ENCODE measurements at regions not wholly inside any gene's neighbourhood (a gene's known extent, or its start where the extent isn't known, plus 50 kb on each side); places are given as distances from the start of the nearest gene placed in this dataset.
A peak's percentile ranks its signal among the peaks of the same experiment; 100 is the strongest.

DNA sequence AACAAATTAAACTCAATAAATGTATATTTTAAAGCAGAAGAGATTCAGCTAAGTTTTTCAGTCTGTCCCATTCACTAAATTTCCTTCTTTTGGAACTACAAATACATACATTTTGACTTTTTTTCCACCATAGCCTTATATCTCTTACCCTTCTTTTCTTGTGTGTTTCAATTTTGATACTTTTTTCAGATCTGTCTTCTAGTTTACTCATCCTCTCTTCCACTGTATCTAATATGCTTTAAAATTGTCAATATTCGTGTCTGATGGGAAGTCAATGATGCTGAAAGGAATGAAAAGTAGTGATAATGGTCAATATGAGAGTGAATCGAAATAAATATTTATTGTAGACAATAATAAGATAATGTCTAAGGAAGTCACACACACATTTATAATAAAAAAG is 332.3 kb upstream of the KIRREL3 start:
- no peak for DNase-seq (ENCODE audit: low spot score)

DNA sequence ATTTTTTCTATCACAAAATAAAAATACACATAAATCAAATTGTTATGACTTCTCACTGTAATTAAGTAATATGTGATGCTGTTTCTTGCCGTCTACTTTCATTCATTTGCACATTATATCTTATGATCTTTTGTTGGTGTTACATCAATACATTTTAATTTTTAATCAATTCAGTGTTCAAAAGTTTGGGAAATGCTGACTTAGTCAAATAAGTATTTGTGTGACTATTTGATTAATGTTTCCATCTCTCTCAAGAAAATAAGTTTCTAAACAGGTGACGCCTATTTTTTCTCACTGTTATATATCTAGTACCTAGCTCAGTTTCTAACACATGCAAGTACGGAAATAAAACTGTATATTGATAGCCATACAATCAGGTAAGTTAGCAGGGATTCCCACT is 329.5 kb upstream of the KIRREL3 start:
- DNase-seq (ENCODE audit: low spot score) = no peak

DNA sequence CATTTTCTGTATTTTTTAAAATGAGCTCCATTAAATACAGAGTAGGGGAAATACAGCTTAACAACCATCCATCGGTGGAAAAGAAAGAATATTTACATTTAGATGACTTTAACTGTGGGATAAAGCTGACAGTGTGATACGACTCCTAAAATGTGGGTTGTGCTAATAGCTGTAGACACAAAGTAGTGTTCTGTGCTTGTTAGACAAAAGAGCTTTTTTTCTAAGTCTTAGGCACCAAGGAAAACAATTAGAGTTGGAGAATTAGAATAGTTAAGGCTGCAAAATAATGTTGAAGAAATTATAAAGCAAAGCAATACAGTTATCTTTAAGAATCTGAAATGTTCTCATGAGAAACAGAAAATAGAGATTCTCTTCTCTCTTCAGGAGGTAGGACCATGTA is 307.7 kb upstream of the KIRREL3 start:
- DNase-seq (ENCODE audit: low spot score) = peak; percentile 11

DNA sequence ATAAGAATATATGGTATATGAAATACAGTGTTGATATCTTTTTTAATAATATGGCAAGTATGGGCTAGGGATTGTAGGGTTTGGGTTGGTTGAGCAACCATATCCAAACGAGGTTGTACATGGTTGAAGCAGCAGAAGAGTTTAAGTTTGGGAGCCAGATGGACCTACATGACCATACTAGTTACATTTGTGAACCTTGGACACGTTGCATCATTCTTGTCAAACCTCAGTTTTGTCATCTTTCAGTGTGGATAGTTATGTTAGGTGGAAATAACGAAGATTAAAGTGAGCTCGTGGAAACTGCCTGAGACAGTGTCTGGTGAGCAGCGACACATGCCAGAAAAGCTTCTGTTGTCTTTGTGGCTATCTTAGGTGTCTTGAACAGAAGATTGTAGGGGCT is 307.1 kb upstream of the KIRREL3 start:
- DNase-seq (ENCODE audit: low spot score) = no peak

DNA sequence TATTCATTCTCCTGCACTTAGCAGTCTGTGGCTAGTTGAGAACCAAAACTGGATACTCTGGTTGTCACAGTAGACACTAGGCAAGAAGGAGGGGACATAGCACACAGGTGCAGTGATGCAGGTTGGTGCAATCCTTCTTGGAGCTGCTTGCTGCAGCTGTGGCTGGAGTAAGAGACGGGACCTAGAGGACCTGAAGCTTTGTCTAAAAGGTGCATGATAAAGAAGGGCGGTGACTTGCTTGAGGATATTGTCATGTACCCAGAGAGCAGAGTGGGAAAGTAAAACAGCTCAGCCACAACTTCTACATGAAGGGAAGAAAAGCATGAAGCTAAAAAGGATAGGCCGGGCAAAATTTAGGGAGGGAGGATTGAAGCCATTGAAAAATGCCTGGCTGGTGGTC is 304.1 kb upstream of the KIRREL3 start:
- DNase-seq (ENCODE audit: low spot score) = no peak

DNA sequence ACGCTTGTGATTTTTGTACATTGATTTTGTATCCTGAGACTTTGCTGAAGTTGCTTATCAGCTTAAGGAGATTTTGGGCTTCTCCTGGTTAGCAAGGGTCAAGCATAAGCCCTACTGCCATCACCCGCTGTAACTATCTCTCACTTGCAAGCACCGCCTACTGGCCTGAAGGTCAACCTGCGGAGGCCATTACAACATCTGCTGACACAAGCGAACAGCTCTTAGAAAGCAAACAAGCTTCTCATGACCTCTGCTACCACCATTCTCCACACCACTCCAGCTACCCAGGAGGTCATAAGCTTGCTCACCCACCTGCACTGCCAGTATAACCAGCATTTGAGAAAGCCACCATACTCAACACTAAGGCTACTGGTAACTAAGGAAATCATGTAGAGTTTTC is 288.4 kb upstream of the KIRREL3 start:
- no peak for DNase-seq (ENCODE audit: low spot score)

DNA sequence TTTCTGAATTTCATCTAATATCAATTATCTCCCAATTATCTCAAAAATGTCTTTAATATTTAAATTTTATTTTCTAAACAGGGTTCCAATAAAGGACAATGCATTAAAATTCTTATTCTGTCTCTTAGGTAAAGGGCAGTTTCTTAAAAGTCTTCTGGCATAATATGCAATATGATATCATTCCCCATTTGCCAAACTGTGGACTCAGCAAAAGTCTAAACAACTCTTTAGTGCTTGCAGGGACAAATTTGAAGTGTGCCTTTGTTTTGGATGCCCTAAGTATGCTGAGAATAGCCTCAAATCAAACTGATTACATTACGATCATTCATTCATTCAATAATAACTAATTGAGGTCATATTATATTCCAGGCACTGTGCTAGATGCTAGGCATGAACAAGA is 281.0 kb upstream of the KIRREL3 start:
- no peak for DNase-seq (ENCODE audit: low spot score)

DNA sequence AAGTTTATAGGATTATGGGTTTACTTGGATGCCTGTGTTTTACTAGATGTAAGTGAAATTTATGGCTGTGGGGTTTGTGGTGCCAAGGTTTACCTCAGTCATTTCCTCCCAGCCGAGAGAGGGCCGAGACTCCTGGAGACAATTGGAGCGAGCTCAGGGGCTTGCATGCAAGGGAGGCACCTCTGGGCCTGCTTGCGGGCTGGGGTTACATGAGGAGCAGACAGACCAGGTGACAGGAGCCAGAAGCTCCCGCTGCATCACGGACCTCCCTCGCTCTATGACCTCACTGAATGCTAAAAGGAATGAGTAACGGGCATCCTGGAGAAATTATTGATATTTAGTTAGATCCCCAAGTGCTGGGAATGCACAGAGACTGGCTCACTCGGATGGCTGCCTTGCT is 275.2 kb upstream of the KIRREL3 start:
- no peak for DNase-seq (ENCODE audit: low spot score)

DNA sequence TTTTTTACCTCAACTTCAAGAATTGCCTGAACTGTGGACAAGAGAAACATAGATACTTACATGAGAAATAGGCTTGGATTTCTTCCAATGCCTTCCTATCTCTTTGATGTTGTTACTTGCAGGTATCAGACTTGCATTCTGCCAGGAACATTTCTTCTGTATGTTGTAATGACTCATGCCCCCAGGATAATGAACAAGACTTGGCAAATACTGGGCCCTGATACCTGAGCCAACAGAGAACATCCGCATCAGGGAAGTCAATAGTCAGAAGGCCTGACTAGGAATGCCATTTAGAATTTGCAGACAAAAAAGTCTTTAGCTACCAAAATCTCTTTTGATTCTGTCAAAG is 273.7 kb upstream of the KIRREL3 start:
- no peak for DNase-seq (ENCODE audit: low spot score)

DNA sequence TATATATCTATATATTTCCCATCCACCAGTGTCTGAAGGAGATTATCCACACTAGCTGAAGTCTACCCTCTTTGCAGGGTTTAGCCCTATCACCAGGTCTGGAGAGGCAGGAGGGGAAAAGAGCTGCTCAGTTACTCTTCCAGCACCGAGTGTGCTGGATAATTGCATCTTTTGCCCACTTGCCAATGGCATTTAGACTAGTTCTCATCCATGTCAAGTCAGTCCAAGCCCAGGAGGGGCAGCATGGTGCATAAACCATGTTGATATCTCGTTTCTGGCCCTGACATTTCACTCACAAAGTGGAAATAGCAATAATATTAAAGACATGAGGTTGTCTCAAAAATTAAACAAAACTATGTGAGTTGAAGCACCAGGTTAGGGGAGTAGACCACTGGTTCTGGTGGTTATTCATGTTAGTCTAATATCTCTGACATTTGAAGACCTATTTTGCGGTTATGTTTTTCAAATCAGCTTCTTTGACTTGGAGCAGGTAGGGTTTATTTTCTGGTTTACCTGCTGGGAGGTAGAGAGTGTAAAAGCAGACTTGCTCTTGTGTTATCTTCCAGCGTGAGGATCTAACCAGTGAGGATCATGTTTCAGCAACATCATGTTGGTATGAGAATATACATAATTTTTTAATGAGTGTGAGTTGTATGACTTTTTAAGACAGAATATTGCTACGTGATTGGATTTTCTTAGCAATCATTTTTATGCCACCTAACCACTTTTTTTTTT is 273.2 kb upstream of the KIRREL3 start:
- DNase-seq (ENCODE audit: low spot score) = no peak

DNA sequence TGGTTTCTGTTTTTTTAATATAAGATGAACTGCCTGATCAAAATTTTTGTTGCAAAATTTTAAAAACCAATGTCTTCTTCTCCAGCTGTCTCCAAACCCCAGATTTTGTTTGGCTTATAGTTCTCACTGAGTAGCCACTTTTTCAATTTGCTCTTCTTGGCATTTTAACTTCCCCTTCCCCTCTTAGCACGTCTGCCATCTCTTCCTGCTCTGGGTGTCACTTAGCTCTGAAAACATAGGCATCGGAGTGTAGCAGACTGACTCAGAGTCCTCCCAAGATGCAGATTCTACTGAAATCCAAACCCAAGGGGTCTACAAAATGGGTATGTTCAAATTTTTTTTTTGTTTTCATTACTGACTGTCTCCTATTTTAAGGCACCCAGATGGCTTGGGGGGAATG is 270.3 kb upstream of the KIRREL3 start:
- DNase-seq (ENCODE audit: low spot score) = peak; percentile 39

DNA sequence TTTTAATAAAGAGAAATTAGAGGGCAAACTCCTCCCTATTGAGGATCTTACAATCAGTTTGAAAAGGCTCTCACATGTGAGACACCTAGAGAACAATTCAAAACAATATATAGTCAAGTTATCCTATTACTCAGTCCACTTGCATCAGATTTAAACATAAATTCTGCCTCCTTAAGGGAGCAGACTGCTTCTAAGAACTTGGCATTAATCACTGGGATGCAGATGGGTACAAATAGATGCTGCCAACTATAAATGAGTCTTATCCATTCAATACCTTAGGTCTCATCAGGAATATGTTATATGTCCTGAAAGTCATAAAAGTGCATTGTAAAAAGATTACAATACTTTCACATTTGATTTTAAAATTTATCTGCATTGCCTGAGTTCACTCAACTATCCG is 269.3 kb upstream of the KIRREL3 start:
- no peak for DNase-seq (ENCODE audit: low spot score)

DNA sequence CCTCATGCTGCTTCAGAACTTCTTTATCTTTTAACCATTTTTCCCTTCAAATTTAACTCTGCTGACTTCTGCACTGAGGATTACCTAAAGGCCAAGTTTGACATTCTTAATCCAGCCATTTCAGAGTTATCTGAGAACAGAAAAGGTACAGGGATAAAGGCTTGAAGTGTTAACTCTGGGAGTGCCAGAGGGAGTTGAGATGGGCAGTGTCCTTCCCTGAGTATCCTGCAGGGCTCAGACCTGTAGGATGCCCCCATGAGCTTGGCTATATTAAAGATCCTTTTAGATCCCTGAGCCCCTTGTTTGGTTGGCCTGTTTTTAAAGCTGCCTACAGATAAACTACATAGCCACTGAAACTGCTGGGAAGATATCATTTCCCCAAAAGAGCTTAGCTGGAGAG is 268.4 kb upstream of the KIRREL3 start:
- no peak for DNase-seq (ENCODE audit: low spot score)

DNA sequence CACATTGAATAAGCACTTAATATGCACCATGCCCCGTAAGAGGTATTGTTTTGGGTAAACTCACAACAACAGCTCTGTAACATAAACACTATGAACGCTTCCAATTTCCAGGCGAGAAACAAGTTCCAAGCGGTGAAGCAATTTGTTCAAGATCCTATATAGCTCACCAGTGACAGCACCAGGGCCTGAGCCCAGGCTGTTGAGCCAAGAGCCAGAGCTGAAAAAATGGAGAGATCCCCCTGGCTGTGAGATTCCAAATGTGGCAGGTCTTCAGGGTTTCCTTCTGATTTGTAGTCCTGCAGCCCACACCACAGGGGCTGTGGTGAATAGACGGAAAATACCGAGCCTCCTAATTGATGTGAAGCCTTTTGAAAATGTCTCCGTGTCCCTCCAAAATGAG is 268.0 kb upstream of the KIRREL3 start:
- DNase-seq (ENCODE audit: low spot score) = no peak

DNA sequence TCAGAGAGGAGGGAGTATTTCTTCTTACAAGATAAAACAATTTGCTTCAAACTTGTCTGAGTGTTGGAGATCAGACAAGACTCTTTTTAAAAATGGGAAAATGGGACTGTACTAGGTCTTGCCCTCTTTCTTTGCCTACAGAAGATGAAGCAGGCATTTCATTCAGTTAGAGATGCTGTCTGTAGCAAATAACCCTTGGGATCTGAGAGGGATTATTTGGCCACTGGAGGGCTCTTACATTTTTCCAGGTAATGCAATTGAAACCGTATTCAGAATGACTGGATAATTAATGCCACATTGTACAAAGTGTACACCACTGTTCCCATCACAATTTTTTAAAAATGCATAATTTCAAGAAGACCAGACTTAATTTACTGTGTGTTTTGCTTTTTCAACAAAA is 258.5 kb upstream of the KIRREL3 start:
- DNase-seq (ENCODE audit: low spot score) = no peak

DNA sequence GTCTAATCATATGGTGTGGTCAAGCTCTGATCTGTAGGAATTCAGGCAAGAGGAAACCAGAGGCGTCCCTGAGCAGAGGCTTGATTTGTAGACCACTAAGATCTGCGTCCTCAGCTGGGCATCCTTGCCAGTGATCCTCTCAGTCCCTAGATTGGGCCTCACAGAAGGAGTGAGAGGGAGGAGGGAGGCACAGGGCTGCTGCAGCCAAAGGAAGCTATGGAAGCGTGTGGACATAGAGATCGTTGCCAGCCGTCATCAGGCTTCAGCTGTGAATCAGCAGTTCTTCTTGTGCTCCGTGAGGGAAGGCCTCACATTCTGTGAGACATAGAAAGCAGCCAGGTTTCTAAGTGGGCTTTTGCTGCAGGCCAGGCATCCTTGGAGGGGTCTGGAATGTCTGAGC is 254.6 kb upstream of the KIRREL3 start:
- DNase-seq (ENCODE audit: low spot score) = peak; percentile 7

DNA sequence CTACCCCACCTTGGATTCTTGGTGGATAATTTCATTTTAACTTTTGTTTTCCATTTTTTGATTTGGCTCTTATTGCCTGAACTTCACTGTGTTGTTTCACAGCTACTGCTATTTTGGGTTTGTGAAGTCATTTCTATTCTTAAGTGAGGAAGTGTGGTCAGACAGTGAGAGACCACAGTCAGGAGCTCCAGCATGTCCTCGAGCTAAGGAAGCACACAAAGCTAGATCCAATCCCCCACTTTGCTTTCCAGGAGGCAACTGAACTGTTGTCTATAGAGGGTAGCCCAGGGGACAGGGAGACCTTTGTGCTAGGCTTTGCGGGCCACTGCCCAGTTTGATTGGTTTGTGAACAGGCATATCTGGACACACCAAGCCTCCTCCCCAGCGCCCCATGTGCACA is 251.8 kb upstream of the KIRREL3 start:
- DNase-seq (ENCODE audit: low spot score) = peak; percentile 60

DNA sequence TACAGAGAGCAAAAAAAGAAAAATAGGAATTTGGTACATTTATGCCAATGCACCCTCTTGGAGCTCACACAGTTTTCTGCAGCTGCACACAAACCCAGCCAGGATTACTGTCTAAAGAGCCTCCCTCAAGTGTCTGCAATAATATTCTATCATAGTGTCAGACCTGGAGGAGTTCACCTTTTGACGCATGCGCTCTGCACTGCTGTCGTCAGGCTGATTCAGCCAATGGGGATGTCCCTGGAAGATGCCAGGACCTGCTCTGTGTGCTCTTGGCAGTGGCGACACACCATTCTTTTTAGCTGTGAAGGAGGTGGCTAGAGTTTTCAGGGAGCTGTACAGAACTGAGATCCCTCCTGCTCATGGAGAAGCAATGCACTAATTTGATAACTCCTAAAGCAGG is 249.0 kb upstream of the KIRREL3 start:
- DNase-seq (ENCODE audit: low spot score) = no peak

DNA sequence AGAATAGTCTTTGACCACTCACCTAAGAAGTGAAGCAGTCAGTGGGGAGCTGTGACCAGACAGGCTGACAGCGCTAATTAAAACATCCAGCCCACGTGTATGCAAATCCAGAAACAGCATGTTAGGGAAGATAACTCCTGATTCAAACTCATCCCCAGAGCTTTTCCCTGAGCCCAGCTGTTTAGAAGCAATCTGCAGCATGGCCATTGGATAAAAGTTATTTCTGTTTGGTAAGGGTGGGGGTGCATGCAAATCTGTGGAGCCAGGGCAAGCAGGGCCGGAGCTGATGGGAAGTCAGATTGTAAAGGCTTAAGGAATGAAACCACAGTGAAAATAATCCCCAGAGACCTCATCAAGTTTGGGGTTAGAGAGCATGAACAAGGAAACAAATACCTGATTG is 247.9 kb upstream of the KIRREL3 start:
- DNase-seq (ENCODE audit: low spot score) = no peak

DNA sequence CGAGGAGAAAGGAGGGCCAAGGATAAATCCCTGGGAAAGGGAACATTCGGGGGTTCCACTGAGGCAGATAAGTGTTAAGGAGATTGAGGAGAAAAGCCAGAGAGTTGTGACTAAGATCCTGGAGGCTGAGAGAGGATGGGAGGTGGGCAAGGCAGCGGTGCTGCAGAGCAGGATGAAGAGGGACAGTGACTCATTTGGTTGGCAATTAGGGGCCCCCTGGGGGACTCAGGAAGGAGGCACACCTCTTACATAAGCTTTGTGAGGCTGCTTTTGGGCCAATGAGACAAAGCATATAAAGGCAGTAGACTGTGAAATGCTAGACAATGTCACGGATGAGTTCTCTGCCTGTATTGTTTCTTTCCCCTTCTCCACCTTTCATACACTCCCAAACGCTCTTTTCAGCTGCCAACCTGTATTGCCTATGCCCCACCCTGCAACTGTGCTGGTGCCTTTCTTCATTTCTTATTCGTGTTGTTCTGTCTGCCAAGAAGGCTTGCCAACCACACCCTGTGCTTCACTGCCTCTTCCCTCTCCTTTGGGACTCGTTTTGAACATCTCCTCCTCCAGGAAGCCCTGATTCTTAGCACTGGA is 246.8 kb upstream of the KIRREL3 start:
- no peak for DNase-seq (ENCODE audit: low spot score)

DNA sequence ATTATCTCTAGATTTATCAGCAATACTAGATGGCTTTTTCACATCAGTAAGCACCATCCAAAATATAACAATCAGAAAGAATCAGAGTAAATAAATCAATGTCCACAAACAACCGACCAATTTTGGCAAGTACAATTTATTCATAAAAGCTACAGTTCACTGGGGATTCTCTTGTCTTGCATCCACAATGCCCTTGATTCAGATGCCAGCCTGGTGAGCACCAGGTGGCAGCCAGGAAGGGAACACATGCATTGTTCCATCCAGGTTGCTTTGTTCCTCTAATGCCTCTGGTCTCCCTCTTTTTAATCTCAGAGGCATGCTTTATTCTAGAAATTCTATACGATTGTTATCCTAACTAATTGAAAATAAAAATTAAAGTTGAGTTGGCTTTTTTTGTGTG is 242.1 kb upstream of the KIRREL3 start:
- no peak for DNase-seq (ENCODE audit: low spot score)

DNA sequence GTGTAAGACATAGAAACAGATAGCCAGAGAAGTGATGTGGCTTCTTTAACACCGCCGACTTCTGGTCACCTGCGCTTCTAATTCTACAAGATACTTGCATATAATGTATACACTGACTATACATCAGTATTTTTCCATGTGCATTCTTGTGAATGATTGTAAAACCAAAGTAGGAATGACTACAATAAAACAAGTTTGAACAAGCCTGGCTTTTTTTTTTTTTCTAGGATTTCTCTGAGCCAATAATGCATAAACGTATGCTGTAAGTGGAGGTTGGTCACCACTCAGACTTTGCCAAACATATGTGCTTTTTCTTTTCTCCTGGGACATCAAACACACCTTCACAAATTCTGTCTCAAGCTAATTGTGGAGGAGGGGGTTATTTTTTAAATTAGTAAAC is 237.8 kb upstream of the KIRREL3 start:
- no peak for DNase-seq (ENCODE audit: low spot score)

DNA sequence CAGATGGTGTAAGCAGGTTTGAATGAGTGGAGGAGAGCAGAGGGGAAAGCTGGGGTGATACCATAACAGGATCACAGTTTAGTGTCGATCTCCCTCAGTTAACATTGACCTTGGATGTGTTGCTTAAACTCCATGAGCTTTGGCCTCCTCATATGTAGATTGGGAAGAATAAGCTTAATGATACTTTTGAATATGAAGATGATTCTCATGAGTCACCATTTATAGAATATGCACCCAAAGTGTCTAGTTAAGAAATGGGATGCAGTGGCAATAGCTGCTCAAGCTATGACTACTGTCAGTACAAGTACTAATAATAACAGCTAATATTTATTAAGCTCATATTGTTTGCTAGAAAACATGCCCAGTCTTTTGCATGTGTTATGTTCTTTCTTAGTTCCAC is 236.2 kb upstream of the KIRREL3 start:
- DNase-seq (ENCODE audit: low spot score) = no peak

DNA sequence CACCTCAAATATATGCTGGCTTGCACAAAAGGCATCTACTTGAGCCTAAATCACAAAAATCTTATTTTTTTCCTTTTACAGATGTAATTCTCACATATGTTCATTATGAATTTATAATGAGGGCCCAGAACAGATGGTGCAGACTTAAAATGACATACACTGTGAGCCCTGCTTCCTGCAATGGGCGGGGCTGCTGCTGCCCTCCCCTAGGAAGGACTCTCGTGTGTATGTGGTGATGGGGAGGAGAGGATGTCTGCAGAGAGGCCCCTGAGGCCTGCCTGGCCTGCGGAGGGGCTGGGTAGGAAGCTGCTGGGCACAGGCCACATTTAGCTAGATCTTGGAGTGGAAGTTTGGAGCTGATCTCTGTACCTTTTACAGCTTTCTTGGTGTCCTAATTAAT is 233.4 kb upstream of the KIRREL3 start:
- DNase-seq (ENCODE audit: low spot score) = no peak
